Coronary artery (tissue), 2 donors: ENCODE measurements at regions not wholly inside any gene's neighbourhood (a gene's known extent, or its start where the extent isn't known, plus 50 kb on each side); places are given as distances from the start of the nearest gene placed in this dataset.
"Not testable (repeated sequence)": the region's sequence is repeated elsewhere in the genome, so short reads cannot be mapped to it uniquely, and the experiment has no call there.

Source experiments
- DNase-seq: peaks from one replicate; pipeline ENCODE4 v3.0.0-alpha.2; 2017; ENCODE audit warnings: low spot score
- H3K27ac ChIP-seq, 2 donors: fragments of 200-600 bp; sonication (generic); one replicate each; pipeline ENCODE4 v1.5.1; 2016 to 2019
- H3K4me3 ChIP-seq: fragments of 200-600 bp; sonication (generic); 2 replicates; pipeline ENCODE4 v1.5.1; 2016; ENCODE audit warnings: mild to moderate bottlenecking, moderate library complexity
- CTCF ChIP-seq: fragments of 200-600 bp; sonication (generic); IDR thresholded peaks from one replicate; pipeline ENCODE4 v1.5.1; 2019; ENCODE audit warnings: antibody characterized with exemption

GRCh38 chr22:25497716-25498115 is 66.8 kb upstream of the GRK3 start:
- Histone ChIP-seq H3K27ac (no peak overlapping the region), H3K4me3 (no peak overlapping the region)
- DNase-seq = no peak
- no peak for TF ChIP-seq CTCF

GRCh38 chr22:25500671-25501070 is 63.8 kb upstream of the GRK3 start:
- not testable (repeated sequence) for H3K4me3 ChIP-seq, DNase-seq, H3K27ac ChIP-seq

GRCh38 chr22:25504017-25504416 is 60.5 kb upstream of the GRK3 start:
- not testable (repeated sequence) for DNase-seq, H3K4me3 ChIP-seq, H3K27ac ChIP-seq

GRCh38 chr22:25508161-25508560 is 56.3 kb upstream of the GRK3 start:
- no peak for DNase-seq
- TF ChIP-seq CTCF = no peak
- Histone ChIP-seq H3K4me3 (no peak overlapping the region), H3K27ac (no peak overlapping the region)

- no peak overlapping the region for H3K27ac ChIP-seq
These were observed 55.6 kb upstream of the GRK3 start for GRCh38 chr22:25508761-25509321.

GRCh38 chr22:25509374-25509791 is 55.1 kb upstream of the GRK3 start:
- no peak for DNase-seq
- H3K4me3 ChIP-seq = no peak overlapping the region
- no peak for TF ChIP-seq CTCF
- H3K27ac ChIP-seq = no peak overlapping the region

More at GRCh38 chr22:25508761-25509321, 55.6 kb upstream of the GRK3 start:
- DNase-seq = no peak
- TF ChIP-seq CTCF = no peak
- no peak overlapping the region for H3K4me3 ChIP-seq

GRCh38 chr22:25510876-25511275 is 53.6 kb upstream of the GRK3 start:
- TF ChIP-seq CTCF = no peak
- DNase-seq = no peak
- H3K4me3 ChIP-seq = no peak overlapping the region
- no peak overlapping the region for H3K27ac ChIP-seq

GRCh38 chr22:25511725-25512124 is 52.8 kb upstream of the GRK3 start:
- no peak overlapping the region for H3K4me3 ChIP-seq
- no peak overlapping the region for H3K27ac ChIP-seq
- DNase-seq = no peak
- TF ChIP-seq CTCF = no peak
